OCI-LY1 (cell line): ENCODE measurements at regions not wholly inside any gene's neighbourhood (a gene's known extent, or its start where the extent isn't known, plus 50 kb on each side); places are given as distances from the start of the nearest gene placed in this dataset.

Source experiments
- H2AFZ ChIP-seq: fragments of 200-600 bp; sonication (generic), shearing (Covaris generic); 2 replicates; pipeline ENCODE4 v1.6.0; 2014; ENCODE audit warnings: antibody characterized with exemption, mild to moderate bottlenecking, low read length
- H3F3A ChIP-seq: fragments of 200-600 bp; sonication (generic), shearing (Covaris generic); 2 replicates; pipeline ENCODE4 v1.6.0; 2014; ENCODE audit warnings: mild to moderate bottlenecking, antibody characterized with exemption, low read length, moderate library complexity; ENCODE audit not compliant: insufficient read depth
- H3K27ac ChIP-seq: fragments of 200-600 bp; sonication (generic); 2 replicates; pipeline ENCODE4 v1.5.1; 2014; ENCODE audit warnings: low read length, mixed run types, mild to moderate bottlenecking, low read depth; ENCODE audit not compliant: poor library complexity, severe bottlenecking
- H3K27me3 ChIP-seq: fragments of 200-600 bp; sonication (generic); 2 replicates; pipeline ENCODE4 v1.6.0; 2014; ENCODE audit warnings: antibody characterized with exemption, mild to moderate bottlenecking, low read length, moderate library complexity; ENCODE audit not compliant: insufficient read depth
- H3K36me3 ChIP-seq: fragments of 200-600 bp; sonication (generic); 2 replicates; pipeline ENCODE4 v1.6.1; 2014; ENCODE audit warnings: mild to moderate bottlenecking, antibody characterized with exemption, low read length, moderate library complexity, mixed read lengths; ENCODE audit not compliant: insufficient read depth
- H3K4me1 ChIP-seq: fragments of 200-600 bp; sonication (generic); 2 replicates; pipeline ENCODE4 v1.5.1; 2014; ENCODE audit warnings: mild to moderate bottlenecking, low read length, moderate library complexity; ENCODE audit not compliant: insufficient read depth, severe bottlenecking
- H3K4me2 ChIP-seq: fragments of 200-600 bp; sonication (generic), shearing (Covaris generic); 2 replicates; pipeline ENCODE4 v1.6.1; 2014; ENCODE audit warnings: low read length
- H3K4me3 ChIP-seq: fragments of 200-600 bp; sonication (generic); 2 replicates; pipeline ENCODE4 v1.5.1; 2014; ENCODE audit warnings: low read length, low read depth, mild to moderate bottlenecking, mixed read lengths; ENCODE audit not compliant: poor library complexity, severe bottlenecking
- H3K79me2 ChIP-seq: fragments of 200-600 bp; shearing (Covaris generic); 2 replicates; pipeline ENCODE4 v1.6.1; 2016; ENCODE audit warnings: mixed run types, low read length, mixed read lengths; ENCODE audit not compliant: insufficient read depth
- H3K9ac ChIP-seq: fragments of 200-600 bp; sonication (generic), shearing (Covaris generic); 2 replicates; pipeline ENCODE4 v1.6.1; 2014; ENCODE audit warnings: mild to moderate bottlenecking, low read length, mixed read lengths
- H3K9me2 ChIP-seq: fragments of 200-600 bp; sonication (generic), shearing (Covaris generic); 2 replicates; pipeline ENCODE4 v1.6.1; 2014; ENCODE audit warnings: low read depth, mild to moderate bottlenecking, low read length, mixed read lengths
- H3K9me3 ChIP-seq: fragments of 200-600 bp; shearing (Covaris generic); 2 replicates; pipeline ENCODE4 v1.6.1; 2014; ENCODE audit warnings: low read length, mixed read lengths
- H4K20me1 ChIP-seq: fragments of 200-600 bp; sonication (generic), shearing (Covaris generic); 2 replicates; pipeline ENCODE4 v1.6.0; 2016; ENCODE audit warnings: mild to moderate bottlenecking, low read length; ENCODE audit not compliant: insufficient read depth
- CTCF ChIP-seq: fragments of 200-600 bp; sonication (generic), shearing (Covaris generic); IDR thresholded peaks from 2 replicates; pipeline ENCODE4 v1.5.1; 2017; ENCODE audit warnings: mild to moderate bottlenecking, antibody characterized with exemption, low read length, moderate library complexity, mixed read lengths
- EZH2 ChIP-seq: fragments of 200-600 bp; sonication (generic), shearing (Covaris generic); IDR thresholded peaks from 2 replicates; pipeline ENCODE4 v1.8.0; 2017; ENCODE audit warnings: borderline replicate concordance, mixed run types, mild to moderate bottlenecking, antibody characterized with exemption, low read length, moderate library complexity, mixed read lengths

DNA sequence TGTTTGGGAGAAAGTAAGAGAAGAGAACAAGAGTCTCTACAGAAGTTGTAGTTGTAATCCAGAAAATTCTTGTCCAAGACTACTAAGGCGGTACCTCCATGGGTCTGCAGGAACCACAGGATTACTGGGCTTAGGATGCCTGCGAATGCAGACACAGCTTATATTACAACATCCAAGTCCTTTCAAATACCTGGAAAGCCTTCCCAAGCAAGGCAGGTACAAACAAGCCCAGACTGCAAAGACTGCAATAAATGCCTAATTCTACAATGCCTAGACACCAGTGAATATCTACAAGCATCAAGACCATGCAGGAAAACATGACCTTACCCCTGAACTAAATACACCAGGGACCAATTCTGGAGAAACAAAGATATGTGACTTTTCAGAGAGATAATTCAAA, 178.2 kb downstream of the ARL4A start:
- H3F3A ChIP-seq = no peaks in the 10 kb centered on the region
- no peaks in the 10 kb centered on the region for H3K9me2 ChIP-seq
- H3K9me3 ChIP-seq = no peaks in the 10 kb centered on the region
- no peak overlapping the region for H3K4me2 ChIP-seq
- H2AFZ ChIP-seq = no peak overlapping the region
- H3K4me1 ChIP-seq = no peaks in the 10 kb centered on the region
- H3K36me3 ChIP-seq = no peaks in the 10 kb centered on the region
- H4K20me1 ChIP-seq = no peaks in the 10 kb centered on the region
- no peaks in the 10 kb centered on the region for H3K27me3 ChIP-seq
- no peaks in the 10 kb centered on the region for H3K79me2 ChIP-seq
- no peak overlapping the region for H3K27ac ChIP-seq
- H3K9ac ChIP-seq = no peak overlapping the region
- TF ChIP-seq CTCF = no peak
- TF ChIP-seq EZH2 = no peak
- no peak overlapping the region for H3K4me3 ChIP-seq

DNA sequence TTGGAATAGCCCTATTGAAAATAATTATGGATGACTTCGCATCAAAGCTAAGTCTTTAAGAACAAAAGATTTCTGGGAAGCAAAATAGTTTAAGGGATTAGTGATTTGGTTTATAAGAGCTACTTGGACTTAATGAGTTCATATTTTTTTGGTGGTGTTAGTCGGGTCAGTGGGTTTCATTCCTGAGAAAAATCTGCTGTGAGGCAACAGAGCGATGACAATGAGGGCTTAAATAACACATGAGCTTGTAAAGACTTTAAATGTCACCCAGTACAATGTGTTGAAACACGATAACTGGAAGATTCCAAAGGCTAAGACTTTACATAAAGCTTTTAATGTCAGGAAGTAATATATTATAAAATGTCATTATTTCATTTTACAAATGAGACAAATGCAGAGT, 178.8 kb downstream of the ARL4A start:
- Histone ChIP-seq H3K4me3 (no peak overlapping the region), H3K27me3 (no peaks in the 10 kb centered on the region), H4K20me1 (no peaks in the 10 kb centered on the region), H3K4me2 (no peak overlapping the region), H3K9me2 (no peaks in the 10 kb centered on the region), H3K27ac (no peak overlapping the region), H3K9me3 (no peaks in the 10 kb centered on the region), H3K4me1 (no peaks in the 10 kb centered on the region), H3F3A (no peaks in the 10 kb centered on the region), H3K79me2 (no peaks in the 10 kb centered on the region), H2AFZ (no peak overlapping the region), H3K9ac (no peak overlapping the region), H3K36me3 (no peaks in the 10 kb centered on the region)
- TF ChIP-seq EZH2 (no peak), CTCF (no peak)

GRCh38 chr7:12868027-12868426, 180.6 kb downstream of the ARL4A start:
- no peaks in the 10 kb centered on the region for H3K36me3 ChIP-seq
- H3K27me3 ChIP-seq = no peaks in the 10 kb centered on the region
- H3K9me3 ChIP-seq = no peaks in the 10 kb centered on the region
- no peak overlapping the region for H3K4me2 ChIP-seq
- H3K4me3 ChIP-seq = no peak overlapping the region
- no peak overlapping the region for H3K9ac ChIP-seq
- no peak overlapping the region for H3K27ac ChIP-seq
- no peaks in the 10 kb centered on the region for H3K9me2 ChIP-seq
- H3F3A ChIP-seq = no peaks in the 10 kb centered on the region
- H4K20me1 ChIP-seq = no peaks in the 10 kb centered on the region
- no peaks in the 10 kb centered on the region for H3K4me1 ChIP-seq
- TF ChIP-seq EZH2 (no peak), CTCF (no peak)
- no peaks in the 10 kb centered on the region for H3K79me2 ChIP-seq
- H2AFZ ChIP-seq = no peak overlapping the region
